ENCODE measurements at regions not wholly inside any gene's neighbourhood (a gene's known extent, or its start where the extent isn't known, plus 50 kb on each side); places are given as distances from the start of the nearest gene placed in this dataset.
A peak's percentile ranks its signal among the peaks of the same experiment; 100 is the strongest.

GRCh38 chr2:204042401-204042800, 105.8 kb downstream of the ICOS start:
- no peak overlapping the region for H3K4me3 ChIP-seq (replicated peaks; ENCODE audit: low read depth, low read length)
- no peak for DNase-seq (ENCODE audit: extremely low read depth, low read depth)
- TF ChIP-seq, protein P1, sequence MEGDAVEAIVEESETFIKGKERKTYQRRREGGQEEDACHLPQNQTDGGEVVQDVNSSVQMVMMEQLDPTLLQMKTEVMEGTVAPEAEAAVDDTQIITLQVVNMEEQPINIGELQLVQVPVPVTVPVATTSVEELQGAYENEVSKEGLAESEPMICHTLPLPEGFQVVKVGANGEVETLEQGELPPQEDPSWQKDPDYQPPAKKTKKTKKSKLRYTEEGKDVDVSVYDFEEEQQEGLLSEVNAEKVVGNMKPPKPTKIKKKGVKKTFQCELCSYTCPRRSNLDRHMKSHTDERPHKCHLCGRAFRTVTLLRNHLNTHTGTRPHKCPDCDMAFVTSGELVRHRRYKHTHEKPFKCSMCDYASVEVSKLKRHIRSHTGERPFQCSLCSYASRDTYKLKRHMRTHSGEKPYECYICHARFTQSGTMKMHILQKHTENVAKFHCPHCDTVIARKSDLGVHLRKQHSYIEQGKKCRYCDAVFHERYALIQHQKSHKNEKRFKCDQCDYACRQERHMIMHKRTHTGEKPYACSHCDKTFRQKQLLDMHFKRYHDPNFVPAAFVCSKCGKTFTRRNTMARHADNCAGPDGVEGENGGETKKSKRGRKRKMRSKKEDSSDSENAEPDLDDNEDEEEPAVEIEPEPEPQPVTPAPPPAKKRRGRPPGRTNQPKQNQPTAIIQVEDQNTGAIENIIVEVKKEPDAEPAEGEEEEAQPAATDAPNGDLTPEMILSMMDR (IDR thresholded peaks at IDR 0.05; ENCODE audit: low read depth, low read length, missing control alignments): no peak

DNA sequence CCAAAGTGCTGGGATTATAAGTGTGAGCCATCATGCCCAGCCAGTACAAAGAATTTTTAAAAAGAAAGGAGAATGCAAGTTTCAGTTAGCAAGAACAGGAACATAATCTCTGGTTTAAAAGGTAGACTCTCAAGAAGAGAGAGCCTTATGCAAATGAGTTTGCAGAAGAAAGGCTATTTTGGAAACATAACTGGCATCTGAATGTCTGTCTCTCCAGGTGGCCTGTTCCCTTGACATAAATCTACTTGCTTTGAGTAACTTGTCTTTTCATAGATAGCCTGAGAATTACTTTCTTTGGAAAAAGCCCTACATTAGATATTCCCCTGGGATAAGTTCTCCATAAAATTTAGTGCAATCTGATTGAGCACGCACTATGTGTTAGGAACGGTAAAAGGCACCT, 109.6 kb downstream of the ICOS start:
- H3K4me3 ChIP-seq (replicated peaks; ENCODE audit: low read depth, low read length): no peak overlapping the region
- no peak for DNase-seq (ENCODE audit: extremely low read depth, low read depth)
- TF ChIP-seq, protein P1 (IDR thresholded peaks at IDR 0.05; ENCODE audit: low read depth, low read length, missing control alignments): no peak

DNA sequence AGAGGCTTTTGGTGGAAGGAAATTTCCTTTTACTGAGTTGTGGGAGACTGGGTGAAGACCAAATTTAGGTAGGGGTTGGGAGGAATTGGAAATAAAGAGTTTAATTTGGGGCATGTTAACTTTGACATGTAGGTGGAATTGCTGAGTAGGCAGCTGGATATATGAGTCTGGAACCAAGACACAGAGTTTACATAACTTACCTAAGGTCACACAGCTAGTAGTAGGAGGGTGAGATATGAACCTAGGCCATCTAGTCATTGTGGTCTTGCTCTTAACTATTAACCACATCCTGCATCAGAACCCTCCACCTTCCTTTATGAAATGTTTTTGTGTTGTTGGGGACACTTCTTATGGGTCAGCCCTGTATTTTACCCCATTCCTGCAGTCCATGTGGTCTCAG, 113.1 kb downstream of the ICOS start:
- TF ChIP-seq, protein P1 (IDR thresholded peaks at IDR 0.05; ENCODE audit: low read depth, low read length, missing control alignments): no peak
- no peak overlapping the region for H3K4me3 ChIP-seq (replicated peaks; ENCODE audit: low read depth, low read length)
- DNase-seq (ENCODE audit: extremely low read depth, low read depth): no peak

DNA sequence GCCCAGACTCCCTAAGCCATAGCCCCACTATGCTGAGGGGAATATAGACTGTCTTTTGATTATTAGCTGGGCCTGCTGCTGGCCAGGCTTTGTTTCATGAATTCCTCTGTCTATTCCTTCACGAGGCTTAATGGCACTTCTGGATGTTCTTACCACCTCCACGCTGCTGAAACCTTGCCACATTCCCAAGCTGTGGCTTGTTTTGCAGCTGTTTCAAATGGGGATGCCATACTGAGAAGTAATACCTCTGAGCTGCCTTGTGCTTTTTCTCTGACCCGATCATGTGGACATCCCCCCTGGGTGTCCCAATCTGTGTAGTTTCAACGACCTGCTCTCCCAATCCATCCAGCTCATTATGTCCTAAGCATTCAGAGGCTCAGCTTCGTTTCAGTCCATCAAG, 114.1 kb downstream of the ICOS start:
- no peak overlapping the region for H3K4me3 ChIP-seq (replicated peaks; ENCODE audit: low read depth, low read length)
- TF ChIP-seq, protein P1 (IDR thresholded peaks at IDR 0.05; ENCODE audit: low read depth, low read length, missing control alignments): no peak
- DNase-seq (ENCODE audit: extremely low read depth, low read depth): no peak

DNA sequence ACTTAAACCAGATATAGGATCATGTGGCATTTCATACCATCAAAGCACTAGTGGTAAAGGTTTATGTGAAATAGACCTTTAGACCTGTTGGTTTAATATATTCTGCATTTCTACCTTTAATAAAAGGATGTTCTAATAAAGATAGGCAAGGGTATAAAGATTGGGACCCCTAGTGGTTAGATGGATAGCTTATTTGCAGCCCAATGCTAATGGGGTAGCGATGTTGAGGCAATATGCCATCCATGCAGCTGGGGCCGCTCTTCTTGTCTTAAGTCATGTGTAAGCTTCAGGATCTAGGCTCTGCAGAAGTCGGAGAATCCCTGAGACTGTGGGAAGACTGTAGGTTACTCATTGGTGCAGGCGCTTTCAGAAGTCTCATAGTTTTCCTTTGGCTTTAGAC, 114.9 kb downstream of the ICOS start:
- H3K4me3 ChIP-seq (replicated peaks; ENCODE audit: low read depth, low read length): no peak overlapping the region
- DNase-seq (ENCODE audit: extremely low read depth, low read depth): no peak
- TF ChIP-seq, protein P1 (IDR thresholded peaks at IDR 0.05; ENCODE audit: low read depth, low read length, missing control alignments): peak; percentile 22

- no peak for DNase-seq (ENCODE audit: extremely low read depth, low read depth)
- TF ChIP-seq, protein P1 (IDR thresholded peaks at IDR 0.05; ENCODE audit: low read depth, low read length, missing control alignments): no peak
- no peak overlapping the region for H3K4me3 ChIP-seq (replicated peaks; ENCODE audit: low read depth, low read length)
Observed at GRCh38 chr2:204051984-204052556, 115.5 kb downstream of the ICOS start.

DNA sequence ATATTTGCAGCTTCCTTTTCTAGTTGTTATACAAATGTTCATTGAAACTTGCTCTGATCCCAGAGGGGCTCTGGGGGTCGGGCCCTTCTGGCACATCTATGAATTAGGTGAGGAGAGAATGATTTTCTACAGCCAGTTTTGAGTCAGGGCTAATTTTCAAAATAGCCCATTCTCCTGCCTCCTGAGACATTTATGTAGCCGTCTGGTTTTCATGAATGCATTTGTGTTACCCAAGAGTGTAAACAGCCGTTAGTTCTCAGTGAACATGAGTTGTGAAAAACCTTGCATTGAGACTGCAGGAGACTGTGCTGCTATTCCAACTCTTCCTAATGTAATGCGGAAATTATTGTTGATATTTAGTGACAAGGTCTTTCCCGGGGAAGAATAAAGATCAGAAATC, 122.5 kb downstream of the ICOS start:
- H3K4me3 ChIP-seq (replicated peaks; ENCODE audit: low read depth, low read length): no peak overlapping the region
- no peak for DNase-seq (ENCODE audit: extremely low read depth, low read depth)
- TF ChIP-seq, protein P1 (IDR thresholded peaks at IDR 0.05; ENCODE audit: low read depth, low read length, missing control alignments): no peak

Measured in HFF-Myc (cell line).